NCI-H187 (cell line): ENCODE measurements at regions not wholly inside any gene's neighbourhood (a gene's known extent, or its start where the extent isn't known, plus 50 kb on each side); places are given as distances from the start of the nearest gene placed in this dataset.

Experiments used
- DNase-seq, 2 experiments: peaks; one replicate each; lab custom pipeline; 2025; lab: John Stamatoyannopoulos, UW

GRCh38 chr6:87806635-87807034 is 104.6 kb upstream of the AKIRIN2 start:
- no peak for DNase-seq

DNA sequence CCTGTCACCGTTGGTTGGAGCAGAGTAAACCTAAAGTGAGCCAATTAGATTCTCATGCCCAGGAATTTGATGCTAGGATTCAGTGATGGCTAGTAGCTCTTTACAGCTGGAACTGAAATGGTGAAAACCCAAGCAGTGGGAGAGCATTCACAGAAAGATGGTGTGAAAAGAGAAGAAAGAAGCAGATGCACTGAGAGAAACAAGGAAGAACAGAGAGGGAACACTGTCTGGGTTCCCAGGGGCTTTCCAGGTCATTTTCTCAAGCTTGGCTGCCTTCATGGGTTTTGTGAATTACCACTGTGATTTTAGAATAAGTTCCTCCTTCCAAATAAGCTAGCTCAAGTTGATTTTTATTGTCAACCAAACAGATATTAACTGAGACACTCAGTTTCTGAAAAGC is 104.1 kb upstream of the AKIRIN2 start:
- no peak for DNase-seq

DNA sequence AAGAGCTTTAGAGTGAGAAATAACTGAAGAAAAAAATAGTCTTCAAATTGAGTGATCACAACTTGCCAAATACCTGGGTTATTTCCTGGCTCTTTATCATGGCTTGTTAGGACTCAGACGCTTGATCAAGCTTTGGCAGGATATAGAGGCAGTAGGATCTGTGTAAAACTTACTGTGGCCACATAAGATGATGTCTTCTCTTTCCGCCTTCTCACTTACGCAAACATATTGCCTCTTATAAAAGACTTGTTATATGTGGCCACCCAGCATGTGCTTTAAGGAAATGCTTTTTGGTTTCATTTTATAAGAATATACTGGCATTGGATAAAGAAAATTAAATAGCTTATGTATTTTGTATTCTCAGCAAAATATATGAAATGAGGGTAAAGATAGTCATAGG is 101.8 kb upstream of the AKIRIN2 start:
- no peak for DNase-seq

DNA sequence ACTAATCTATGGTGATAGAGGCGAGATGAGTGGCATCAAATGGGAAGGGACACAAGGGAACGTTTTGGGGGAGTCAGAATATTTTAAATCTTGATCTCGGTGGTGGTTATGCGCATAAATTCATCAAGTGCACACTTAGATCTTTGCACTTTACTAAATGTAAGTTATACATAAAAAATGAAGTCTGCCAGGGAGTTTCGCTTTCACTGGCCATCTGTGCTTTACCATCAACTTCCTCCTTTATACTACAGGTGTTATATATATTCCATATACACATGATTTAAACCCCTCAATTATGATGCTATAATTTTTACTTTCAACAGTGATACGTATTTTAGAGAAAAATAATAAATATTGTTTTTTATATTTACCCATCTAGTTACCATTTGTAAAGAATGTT is 97.6 kb upstream of the AKIRIN2 start:
- DNase-seq = no peak

DNA sequence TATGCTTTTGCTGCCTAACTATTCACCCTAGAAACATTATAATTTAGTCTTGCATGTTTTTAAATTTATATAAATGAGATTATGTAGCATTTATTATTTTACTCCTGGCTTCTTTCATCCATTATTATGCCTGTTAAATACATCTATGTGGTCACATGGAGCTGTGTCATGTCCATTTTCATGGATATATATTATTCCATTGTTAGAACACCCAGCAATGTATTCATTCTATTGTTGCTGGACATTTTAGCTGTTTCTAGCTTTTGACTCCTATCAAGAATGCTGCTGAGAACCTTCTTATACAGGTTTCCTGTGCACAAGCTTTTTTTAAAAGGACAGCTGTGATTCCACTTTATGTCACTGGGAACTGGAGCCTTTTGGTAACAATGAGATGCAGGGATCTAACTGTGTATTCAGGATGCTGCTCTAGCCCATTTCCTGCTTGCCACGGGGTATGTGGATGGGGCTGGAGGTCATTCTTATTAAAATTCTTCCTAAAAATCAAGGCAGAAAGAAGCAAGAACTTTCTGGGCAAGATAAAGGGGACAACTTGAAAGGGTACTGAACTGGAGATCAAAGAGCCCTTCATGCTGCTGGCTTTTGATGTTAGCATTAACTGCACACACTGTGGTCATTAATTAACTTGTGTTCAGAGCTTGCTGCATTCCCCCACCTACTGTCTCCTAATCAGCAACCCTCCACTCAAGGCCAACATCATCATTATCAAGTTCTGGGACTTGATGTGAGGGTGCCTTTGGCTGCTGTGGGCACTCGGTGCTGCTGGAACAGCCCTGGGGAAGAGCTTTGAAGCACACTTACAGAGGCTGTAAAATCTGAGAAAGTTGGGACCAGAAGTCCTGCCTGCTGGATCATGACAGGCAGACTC is 96.6 kb upstream of the AKIRIN2 start:
- no peak for DNase-seq

DNA sequence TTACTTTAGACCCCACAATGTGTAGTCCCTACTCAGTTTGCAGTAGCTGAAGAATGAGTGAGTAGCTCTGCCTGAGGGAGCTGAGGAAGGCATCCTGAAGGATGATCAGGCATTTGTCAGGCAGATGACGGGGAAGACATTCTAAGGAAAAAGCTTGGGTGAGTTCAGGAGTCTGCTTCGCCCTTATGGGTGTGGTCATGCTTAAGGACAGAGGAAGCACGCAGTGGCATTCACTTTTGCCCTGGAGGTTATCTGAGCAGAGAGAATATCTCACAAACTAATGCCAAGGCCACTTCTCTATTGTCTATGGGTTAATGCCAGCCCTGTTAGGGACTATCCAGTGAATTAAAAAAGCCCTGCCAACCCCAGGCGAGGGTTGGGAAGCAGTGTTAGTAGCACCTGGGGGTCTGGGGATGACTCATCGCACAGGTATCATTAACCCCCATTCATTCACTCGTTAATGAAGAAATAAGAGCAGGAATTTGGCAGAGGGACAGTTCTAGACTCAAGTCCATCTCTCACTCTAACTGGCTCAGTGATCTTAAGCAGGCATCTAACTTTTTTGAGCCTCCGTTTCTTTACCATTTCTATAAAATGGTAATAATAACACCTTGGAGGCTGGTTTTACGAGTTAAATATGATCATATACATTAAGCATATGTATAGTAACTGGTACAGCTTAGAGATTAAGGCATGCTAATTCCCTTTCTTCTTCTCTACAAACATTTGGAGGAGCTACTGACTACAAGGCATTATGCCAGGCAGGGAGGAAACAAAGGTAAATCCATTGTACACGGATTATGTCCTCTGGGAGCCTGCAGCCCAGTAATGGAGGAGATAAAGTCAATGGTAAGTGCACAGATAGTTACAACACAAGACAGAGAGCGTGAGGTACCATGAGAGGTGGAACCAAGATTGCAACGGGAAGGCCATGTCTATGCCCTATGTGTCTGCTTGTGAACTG is 93.2 kb upstream of the AKIRIN2 start:
- no peak for DNase-seq

GRCh38 chr6:87793315-87793714 is 91.3 kb upstream of the AKIRIN2 start:
- no peak for DNase-seq

GRCh38 chr6:87791982-87792381 is 89.9 kb upstream of the AKIRIN2 start:
- DNase-seq = no peak

DNA sequence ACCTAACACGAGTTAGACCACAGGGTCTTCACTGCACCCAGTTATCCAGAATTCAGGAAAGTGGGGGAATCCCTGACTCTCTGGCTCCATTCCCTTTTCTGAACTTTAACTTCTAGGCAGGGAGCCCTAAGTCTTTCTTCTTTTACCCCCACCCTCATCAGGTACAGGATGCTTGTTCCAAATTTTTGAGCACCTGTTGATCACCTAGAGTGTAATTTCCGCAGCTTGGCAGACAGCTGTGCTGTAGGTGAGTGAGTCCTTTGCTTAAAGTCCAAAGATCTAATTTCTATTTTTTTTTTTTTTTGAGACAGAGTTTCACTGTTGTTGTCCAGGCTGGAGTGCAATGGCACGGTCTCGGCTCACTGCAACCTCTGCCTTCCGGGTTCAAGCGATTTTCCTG is 89.5 kb upstream of the AKIRIN2 start:
- DNase-seq = no peak

- no peak for DNase-seq
Measured at GRCh38 chr6:87791029-87791428, 89.0 kb upstream of the AKIRIN2 start.

DNA sequence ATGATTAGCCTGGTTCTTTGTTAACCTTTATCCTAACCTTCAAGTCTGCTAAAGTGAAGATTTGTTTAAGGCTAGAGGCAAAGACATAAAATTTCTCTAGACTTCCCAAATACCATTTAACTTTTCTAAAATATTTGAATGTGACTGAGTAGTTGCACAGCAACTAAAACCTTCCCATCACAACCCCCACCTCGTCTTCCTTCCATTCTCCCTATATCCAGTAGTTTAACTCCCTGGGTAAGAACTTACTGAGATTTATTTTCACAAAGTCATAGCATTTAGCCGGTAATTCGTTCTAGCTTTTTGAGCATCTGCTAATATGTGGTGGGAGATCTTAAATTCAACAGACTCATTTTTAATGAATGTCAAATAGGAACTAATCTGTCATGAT is 87.9 kb upstream of the AKIRIN2 start:
- no peak for DNase-seq

DNA sequence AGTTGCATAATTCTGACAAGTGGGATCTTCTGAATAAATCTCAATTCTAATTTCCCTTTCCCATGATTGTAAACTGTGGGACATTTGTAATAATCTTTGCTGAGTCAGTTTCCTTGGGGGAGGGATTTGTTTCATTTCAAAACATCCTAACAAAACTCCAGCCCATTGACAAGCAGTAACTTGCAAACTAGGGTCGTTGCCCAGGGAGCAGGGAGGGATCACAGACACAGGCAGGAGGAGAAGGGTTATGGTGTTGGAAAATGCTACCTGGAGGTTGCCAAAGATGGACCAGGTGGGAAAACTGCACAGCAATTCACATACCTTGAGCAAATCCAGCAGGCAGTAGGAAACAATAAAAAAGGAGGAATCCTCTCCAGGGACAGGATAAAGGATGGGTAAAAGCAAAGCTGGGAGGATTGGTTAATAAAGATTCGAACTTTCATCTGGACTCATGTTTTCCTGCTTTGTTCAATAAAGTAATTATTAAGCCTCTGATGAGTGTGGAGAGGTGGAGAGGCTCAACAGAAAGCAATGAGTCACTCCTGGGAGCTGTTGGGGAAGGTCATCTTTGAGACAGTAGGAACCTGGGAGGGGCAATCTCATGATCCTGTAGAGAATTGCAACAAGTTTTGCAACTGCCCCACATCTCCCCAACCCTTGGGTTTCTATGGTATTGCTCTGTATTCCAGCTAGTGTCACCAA is 87.3 kb upstream of the AKIRIN2 start:
- DNase-seq = no peak

DNA sequence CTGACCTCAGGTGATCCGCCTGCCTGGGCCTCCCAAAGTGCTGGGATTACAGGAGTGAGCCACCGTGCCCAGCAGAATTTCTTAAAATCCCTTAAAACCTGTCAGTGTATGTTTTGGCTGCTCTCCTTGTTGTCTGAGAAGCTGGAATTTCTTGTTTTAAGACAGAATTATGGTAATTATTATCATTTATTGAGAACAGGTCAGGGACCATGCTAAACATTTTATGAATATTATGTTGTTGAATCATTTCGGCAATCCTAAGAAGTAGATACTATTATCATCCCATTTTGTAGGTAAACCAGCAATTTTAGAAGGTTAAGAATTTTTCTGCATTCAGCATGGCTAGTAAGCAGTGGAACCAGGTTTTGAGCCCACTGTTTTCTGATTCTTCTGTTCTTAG is 86.1 kb upstream of the AKIRIN2 start:
- no peak for DNase-seq

DNA sequence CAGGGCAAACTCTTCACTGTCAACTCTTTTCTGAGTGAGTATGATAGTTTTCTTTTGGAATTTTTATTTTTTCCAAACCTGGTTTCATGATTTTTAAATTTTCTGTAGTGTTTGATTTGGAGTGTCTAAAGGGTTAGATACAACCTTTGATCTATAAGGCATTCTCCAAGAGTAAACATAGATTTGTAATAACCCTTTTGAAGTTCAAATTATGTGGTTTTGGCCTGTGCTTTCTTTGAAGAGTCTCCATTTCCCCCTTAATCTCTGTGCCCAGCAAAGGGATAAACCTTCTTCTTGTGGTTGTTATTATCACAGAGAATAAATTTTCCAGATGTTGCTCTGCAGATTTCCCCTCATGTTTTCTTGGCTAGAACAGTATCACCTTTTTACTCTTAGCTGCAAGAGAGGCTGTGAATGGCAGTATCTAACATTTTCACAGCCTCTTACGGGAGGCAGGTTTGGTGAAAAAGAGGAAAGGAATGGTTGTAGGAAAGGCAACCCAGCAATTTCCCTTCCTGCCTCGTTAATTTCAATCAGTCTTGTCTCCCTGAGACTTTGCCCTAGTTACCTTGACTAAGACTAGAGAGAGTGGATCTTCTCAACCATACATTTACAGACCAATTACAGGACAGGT is 83.3 kb upstream of the AKIRIN2 start:
- no peak for DNase-seq

- DNase-seq = no peak
Measured at GRCh38 chr6:87784690-87785089, 82.7 kb upstream of the AKIRIN2 start.

DNA sequence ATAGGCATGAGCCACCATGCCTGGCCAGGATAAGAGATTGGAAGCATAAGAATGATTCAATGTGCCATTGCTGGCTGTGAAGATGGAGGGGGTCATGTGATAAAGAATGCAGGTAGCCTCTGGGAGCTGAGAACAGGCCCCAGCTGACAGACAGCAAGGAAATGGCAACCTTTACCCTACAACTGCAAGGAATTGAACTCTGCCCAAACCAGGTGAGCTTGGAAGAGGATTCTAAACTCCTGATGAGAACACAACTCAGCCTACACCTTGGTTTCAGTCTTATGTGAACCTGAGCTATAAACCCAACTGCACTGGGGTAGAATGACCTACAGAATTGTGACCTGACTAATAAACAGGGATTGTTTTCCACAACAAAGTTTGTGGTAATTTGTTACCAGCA is 82.0 kb upstream of the AKIRIN2 start:
- no peak for DNase-seq

DNA sequence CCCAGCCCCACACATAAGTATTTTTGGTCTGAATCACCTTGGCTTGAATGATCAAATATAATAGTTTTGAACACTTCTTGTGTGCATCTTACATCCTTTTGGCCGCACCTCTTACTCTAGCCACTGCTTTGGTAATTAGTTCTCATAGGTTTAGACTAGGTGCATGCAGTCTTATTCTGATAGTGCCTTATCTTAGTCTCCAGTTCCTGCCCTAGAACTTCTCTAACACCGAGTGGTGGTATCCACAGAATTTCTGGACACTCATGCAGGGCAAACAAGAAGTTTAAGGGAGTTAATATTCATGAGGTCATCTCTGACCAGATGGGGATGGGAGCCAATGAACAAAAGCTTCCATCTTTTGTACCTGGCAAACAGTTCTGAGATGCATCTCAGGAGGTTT is 77.5 kb upstream of the AKIRIN2 start:
- DNase-seq = no peak

GRCh38 chr6:87772597-87773530 is 70.8 kb upstream of the AKIRIN2 start:
- DNase-seq = no peak

GRCh38 chr6:87767478-87767877 is 65.4 kb upstream of the AKIRIN2 start:
- DNase-seq = no peak

DNA sequence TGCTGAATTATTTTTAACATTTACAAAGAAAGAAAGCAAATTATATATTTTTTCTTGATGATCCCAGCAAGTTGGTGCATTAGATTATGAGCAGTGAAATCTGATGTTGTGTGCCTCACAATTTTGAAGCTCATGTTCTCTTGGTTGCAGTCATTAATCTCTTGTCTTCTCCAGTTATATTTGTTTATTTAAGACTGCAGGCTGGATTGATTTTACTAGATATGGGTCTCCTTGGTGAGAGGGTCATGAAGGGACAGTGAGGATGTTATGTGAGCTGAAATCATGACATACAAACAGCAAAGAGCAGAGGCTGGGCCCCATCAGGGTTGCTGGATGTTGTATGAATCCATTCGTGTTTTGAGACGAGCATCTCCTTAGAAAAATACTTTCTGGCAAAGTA is 64.2 kb upstream of the AKIRIN2 start:
- DNase-seq = no peak

- DNase-seq = no peak
Measured at GRCh38 chr6:87763901-87764300, 61.9 kb upstream of the AKIRIN2 start.
